H1 (cell line): ENCODE measurements at regions not wholly inside any gene's neighbourhood (a gene's known extent, or its start where the extent isn't known, plus 50 kb on each side); places are given as distances from the start of the nearest gene placed in this dataset.

Experiments used
- CTCF ChIA-PET: fragments of 300-600 bp; sonication (Branson Sonifier 250); formaldehyde crosslinking; loops from one replicate; lab custom pipeline; 2021; ENCODE audit not compliant: partially characterized antibody; lab: Charles Lee
- POLR2A ChIA-PET: fragments of 300-600 bp; sonication (Branson Sonifier 250); formaldehyde crosslinking; loops from one replicate; lab custom pipeline; 2021; ENCODE audit warnings: inconsistent platforms; ENCODE audit not compliant: partially characterized antibody; lab: Charles Lee
- DNase-seq, 2 experiments: peaks; one replicate each; pipeline versions ENCODE4 v3.0.0 to v3.0.0-alpha.2; 2010 to 2022; ENCODE audit warnings: low spot score in 2 of 2, low read depth in 1 of 2, mixed read lengths in 1 of 2
- FAIRE-seq: peaks from 2 replicates; lab custom pipeline; 2011; peaks lifted over from hg19 to GRCh38; lab: Jason Lieb, UNC
- H2AFZ ChIP-seq: 2 replicates; pipeline ENCODE4 v1.8.1; 2012; ENCODE audit warnings: low read length, inconsistent platforms
- H2AK5ac ChIP-seq: 2 replicates; pipeline ENCODE4 v1.6.1; 2013; ENCODE audit warnings: low read depth, low read length
- H2BK120ac ChIP-seq: replicated peaks from 2 replicates; pipeline ENCODE3; 2013; ENCODE audit warnings: low read depth, low read length, inconsistent platforms
- H2BK12ac ChIP-seq: 2 replicates; pipeline ENCODE4 v1.6.1; 2013; ENCODE audit warnings: low read depth, low read length
- H2BK15ac ChIP-seq: 2 replicates; pipeline ENCODE4 v1.6.1; 2013; ENCODE audit warnings: low read length
- H2BK20ac ChIP-seq: 2 replicates; pipeline ENCODE4 v1.6.1; 2013; ENCODE audit warnings: low read length
- H2BK5ac ChIP-seq: 2 replicates; pipeline ENCODE4 v1.6.1; 2013; ENCODE audit warnings: low read depth, low read length
- H3K14ac ChIP-seq: 2 replicates; pipeline ENCODE4 v1.6.1; 2013; ENCODE audit warnings: inconsistent platforms; ENCODE audit not compliant: insufficient read length
- H3K18ac ChIP-seq: 2 replicates; pipeline ENCODE4 v1.6.1; 2013; ENCODE audit warnings: low read length; ENCODE audit errors: extremely low read depth
- H3K23ac ChIP-seq: 2 replicates; pipeline ENCODE4 v1.6.1; 2013; ENCODE audit warnings: inconsistent platforms; ENCODE audit not compliant: insufficient read length
- H3K23me2 ChIP-seq: 2 replicates; pipeline ENCODE4 v1.6.1; 2013; ENCODE audit warnings: low read depth, low read length
- H3K27ac ChIP-seq: 2 replicates; pipeline ENCODE4 v1.6.1; 2011; ENCODE audit warnings: low read depth, low read length, inconsistent platforms
- H3K27me3 ChIP-seq, 4 experiments: replicated peaks in 1 of 4; 1 replicate in 1 of 4; 2 replicates in 3 of 4; pipeline versions ENCODE4 v1.6.1 to v1.8.1; 2011 to 2013; ENCODE audit warnings: low read length in 3 of 4, mild to moderate bottlenecking in 3 of 4, inconsistent platforms in 2 of 4, mixed read lengths in 2 of 4, moderate library complexity in 1 of 4; ENCODE audit not compliant: control insufficient read depth in 3 of 4, insufficient read depth in 3 of 4; ENCODE audit errors: extremely low read depth in 1 of 4
- H3K36me3 ChIP-seq, 4 experiments: 2 replicates each; pipeline versions ENCODE4 v1.6.1 to v1.8.1; 2011 to 2013; ENCODE audit warnings: mild to moderate bottlenecking in 4 of 4, low read length in 3 of 4, moderate library complexity in 2 of 4, control low read depth in 1 of 4, inconsistent platforms in 1 of 4; ENCODE audit not compliant: insufficient read depth in 4 of 4, control insufficient read depth in 2 of 4
- H3K4ac ChIP-seq: replicated peaks from 2 replicates; pipeline ENCODE3; 2013; ENCODE audit warnings: low read length, low read depth, mixed read lengths, inconsistent platforms; ENCODE audit not compliant: insufficient read length
- H3K4me1 ChIP-seq, 4 experiments: replicated peaks in 1 of 4; 1 replicate in 1 of 4; 2 replicates in 3 of 4; pipeline versions ENCODE4 v1.6.1 to v1.8.1; 2011 to 2013; ENCODE audit warnings: low read length in 3 of 4, inconsistent platforms in 2 of 4, mixed read lengths in 1 of 4; ENCODE audit not compliant: insufficient read depth in 4 of 4, control insufficient read depth in 3 of 4
- H3K4me2 ChIP-seq, 2 experiments: 2 replicates each; pipeline versions ENCODE4 v1.6.1 to v1.8.1; 2011 to 2013; ENCODE audit warnings: low read depth in 2 of 2, low read length in 2 of 2, control low read depth in 1 of 2, inconsistent platforms in 1 of 2, mild to moderate bottlenecking in 1 of 2; ENCODE audit not compliant: insufficient read depth in 1 of 2
- H3K4me3 ChIP-seq, 4 experiments: fragments of 200-600, 300-600 bp in 1 of 4; sonication (generic), shearing (Covaris generic), sonication (Bioruptor Twin) in 1 of 4; 2 replicates each; pipeline versions ENCODE4 v1.5.1 to v1.8.1; 2011 to 2016; ENCODE audit warnings: low read length in 4 of 4, low read depth in 3 of 4, control low read depth in 2 of 4, inconsistent platforms in 2 of 4, mild to moderate bottlenecking in 2 of 4, mixed read lengths in 1 of 4, moderate library complexity in 1 of 4; ENCODE audit not compliant: insufficient read depth in 2 of 4; ENCODE audit errors: extremely low read depth in 1 of 4
- H3K56ac ChIP-seq: replicated peaks from 2 replicates; pipeline ENCODE3; 2013; ENCODE audit warnings: low read depth, mild to moderate bottlenecking, mixed read lengths, low read length, inconsistent platforms; ENCODE audit not compliant: insufficient read length
- H3K79me1 ChIP-seq: 2 replicates; pipeline ENCODE4 v1.6.1; 2013; ENCODE audit warnings: low read depth, low read length, control low read depth
- H3K79me2 ChIP-seq, 2 experiments: 2 replicates each; pipeline versions ENCODE4 v1.6.1 to v1.8.1; 2012 to 2013; ENCODE audit warnings: low read length in 2 of 2, mild to moderate bottlenecking in 2 of 2, inconsistent platforms in 1 of 2; ENCODE audit not compliant: insufficient read depth in 2 of 2, control insufficient read depth in 1 of 2
- H3K9ac ChIP-seq, 4 experiments: replicated peaks in 1 of 4; 1 replicate in 1 of 4; 2 replicates in 3 of 4; pipeline versions ENCODE4 v1.6.1 to v1.8.1; 2011 to 2013; ENCODE audit warnings: low read depth in 3 of 4, low read length in 3 of 4, control low read depth in 2 of 4, mild to moderate bottlenecking in 2 of 4, moderate library complexity in 2 of 4, inconsistent platforms in 1 of 4; ENCODE audit errors: extremely low read depth in 1 of 4
- H3K9me3 ChIP-seq, 2 experiments: 2 replicates each; pipeline versions ENCODE4 v1.6.1 to v1.8.1; 2012 to 2013; ENCODE audit warnings: mild to moderate bottlenecking in 2 of 2, moderate library complexity in 2 of 2, control low read depth in 1 of 2, inconsistent platforms in 1 of 2, low read depth in 1 of 2, low read length in 1 of 2, mixed read lengths in 1 of 2; ENCODE audit not compliant: insufficient read depth in 2 of 2
- H4K20me1 ChIP-seq, 2 experiments: replicated peaks in 1 of 2; 2 replicates each; pipeline versions ENCODE3 to v1.8.1; 2011 to 2013; ENCODE audit warnings: inconsistent platforms in 2 of 2, low read length in 2 of 2, mild to moderate bottlenecking in 1 of 2; ENCODE audit not compliant: insufficient read depth in 2 of 2, control insufficient read depth in 1 of 2
- H4K5ac ChIP-seq: 2 replicates; pipeline ENCODE4 v1.6.1; 2013; ENCODE audit warnings: low read length, low read depth, mixed read lengths, inconsistent platforms; ENCODE audit not compliant: insufficient read length
- H4K8ac ChIP-seq: 2 replicates; pipeline ENCODE4 v1.8.0; 2013; ENCODE audit warnings: mild to moderate bottlenecking, moderate library complexity, low read length, inconsistent platforms; ENCODE audit not compliant: insufficient read depth; ENCODE audit errors: extremely low read depth
- H4K91ac ChIP-seq: replicated peaks from 2 replicates; pipeline ENCODE3; 2013; ENCODE audit warnings: low read length, mixed read lengths, inconsistent platforms; ENCODE audit not compliant: insufficient read length
- BCL11A ChIP-seq, 2 experiments: IDR thresholded peaks; one replicate each; pipeline ENCODE4 v1.6.1; 2011; ENCODE audit warnings: low read depth in 2 of 2, low read length in 2 of 2, mild to moderate bottlenecking in 2 of 2
- CEBPB ChIP-seq: IDR thresholded peaks from 2 replicates; pipeline ENCODE4 v1.6.1; 2012; ENCODE audit warnings: low read depth, low read length
- CHD1 ChIP-seq: IDR thresholded peaks from 2 replicates; pipeline ENCODE4 v1.6.1; 2012; ENCODE audit warnings: low read depth, low read length, improper control_type of control experiment
- CREB1 ChIP-seq: IDR thresholded peaks from 2 replicates; pipeline ENCODE4 v1.6.1; 2012; ENCODE audit warnings: inconsistent platforms
- JUND ChIP-seq: IDR thresholded peaks from 2 replicates; pipeline ENCODE4 v1.6.1; 2011; ENCODE audit warnings: mild to moderate bottlenecking, improper control_type of control experiment, low read length
- KDM1A ChIP-seq: fragments of 200-600, 300-600 bp; sonication (generic); IDR thresholded peaks from 2 replicates; pipeline ENCODE4 v1.7.1; 2016; ENCODE audit warnings: mild to moderate bottlenecking, low read length, borderline replicate concordance
- KDM5A ChIP-seq: fragments of 200-600 bp; IDR thresholded peaks from 2 replicates; pipeline ENCODE4 v1.7.1; 2012; ENCODE audit warnings: mild to moderate bottlenecking, low read length, inconsistent platforms, mixed read lengths
- POLR2A ChIP-seq, 2 experiments: IDR thresholded peaks; 1 replicate in 1 of 2; 2 replicates in 1 of 2; pipeline ENCODE4 v1.6.1; 2011; ENCODE audit warnings: low read depth in 2 of 2, low read length in 2 of 2, mild to moderate bottlenecking in 2 of 2; ENCODE audit errors: control extremely low read depth in 1 of 2
- SAP30 ChIP-seq: fragments of 300-600 bp; sonication (generic); IDR thresholded peaks from 2 replicates; pipeline ENCODE4 v1.7.1; 2012; ENCODE audit warnings: low read length, moderate library complexity, mild to moderate bottlenecking, inconsistent platforms; ENCODE audit not compliant: insufficient read depth, insufficient replicate concordance
- TCF12 ChIP-seq: IDR thresholded peaks from 2 replicates; pipeline ENCODE4 v1.6.1; 2011; ENCODE audit warnings: low read depth, mild to moderate bottlenecking, low read length
- WGBS, 2 experiments: shearing (Covaris generic) in 1 of 2; methylation state at CpG; one replicate each; pipeline versions ENCODE4 v1.1.6 to v1.1.7; 2013 to 2015; ENCODE audit warnings: low lambda C conversion rate in 2 of 2, mixed read lengths in 2 of 2, inconsistent platforms in 1 of 2, low coverage in 1 of 2, missing lambda C conversion rate in 1 of 2; ENCODE audit not compliant: insufficient replicate concordance in 2 of 2, insufficient coverage in 1 of 2, insufficient read length in 1 of 2; ENCODE audit errors: extremely low coverage in 1 of 2, missing lambda C conversion rate in 1 of 2; 5-methylcytosine and 5-hydroxymethylcytosine counted together
- TF ChIP-seq, protein P1 (sequence below): IDR thresholded peaks from 2 replicates; pipeline ENCODE4 v1.6.1; 2011; ENCODE audit warnings: low read length, improper control_type of control experiment
- TF ChIP-seq, protein P2 (sequence below): IDR thresholded peaks from 2 replicates; pipeline ENCODE4 v1.6.1; 2011; ENCODE audit warnings: low read depth, mild to moderate bottlenecking, low read length; ENCODE audit not compliant: insufficient read depth

DNA sequence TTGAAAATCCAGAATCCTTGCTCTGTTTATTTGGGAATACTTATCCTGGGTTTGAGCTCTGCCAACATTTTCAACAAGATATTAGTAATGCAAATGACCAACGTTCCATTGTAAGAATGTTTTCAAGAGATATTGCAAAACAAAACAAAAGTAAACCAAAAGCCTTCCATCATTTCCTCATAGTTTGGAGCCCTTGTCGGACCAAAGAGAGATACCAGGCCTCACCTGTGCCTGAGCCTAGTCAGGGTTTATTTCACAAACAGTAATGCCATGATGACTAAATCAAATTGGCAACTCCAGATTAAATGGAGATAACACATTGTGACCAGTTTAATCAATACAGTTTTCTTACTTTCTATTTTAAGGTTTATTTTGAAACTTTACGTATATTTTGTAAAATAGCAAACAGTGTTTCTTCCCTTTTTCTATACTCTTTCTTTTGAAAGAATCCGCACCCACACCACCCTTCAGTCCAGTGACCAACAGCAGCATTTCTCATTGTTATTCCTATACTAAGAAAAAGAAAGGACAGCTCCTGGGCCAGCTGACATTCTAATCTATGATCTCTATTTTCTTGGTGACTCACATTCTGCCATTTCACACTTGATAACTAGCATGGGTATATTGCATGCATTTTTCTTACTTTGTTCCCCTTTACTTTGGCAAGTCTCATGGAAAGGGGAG lies 168.5 kb upstream of the MEOX2 start:
- no peak overlapping the region for H4K8ac ChIP-seq
- H2BK20ac ChIP-seq, result no peak overlapping the region
- H4K20me1 ChIP-seq, result no peaks in the 10 kb centered on the region
- ChIA-PET CTCF (interaction anchor here (1.0 kb wide), 1 partner anchor 17 kb away, joined by 3 read pairs; no protein-coding TSS in a partner anchor), POLR2A (interaction anchor here (0.6 kb wide), 1 partner anchor 29 kb away, joined by 5 read pairs; no protein-coding TSS in a partner anchor)
- no peak overlapping the region for H3K56ac ChIP-seq
- no peak overlapping the region for H3K23ac ChIP-seq
- H4K5ac ChIP-seq, result no peak overlapping the region
- H3K79me1 ChIP-seq, result no peaks in the 10 kb centered on the region
- H3K4me1 ChIP-seq, result peaks cover 0 to 2% (median 0%) of the 10 kb centered on the region in 4 experiments; a peak in 1 of 7 replicates
- no peak overlapping the region for H3K14ac ChIP-seq
- no peak overlapping the region for H3K4ac ChIP-seq
- no peak overlapping the region for H2BK15ac ChIP-seq
- DNase-seq, result no peak
- H3K79me2 ChIP-seq, result no peaks in the 10 kb centered on the region
- no peak overlapping the region for H2AK5ac ChIP-seq
- H2BK12ac ChIP-seq, result no peak overlapping the region
- no peaks in the 10 kb centered on the region for H3K23me2 ChIP-seq
- FAIRE-seq, result no peak
- no peaks in the 10 kb centered on the region for H3K27me3 ChIP-seq
- 87% methylated on average over 4 of the region's 4 CpGs; no CpG with 5 or more reads in 1 of the 2 experiments for WGBS, 2 experiments
- H3K4me3 ChIP-seq, result no peak overlapping the region
- no peak overlapping the region for H2AFZ ChIP-seq
- H4K91ac ChIP-seq, result no peak overlapping the region
- H3K27ac ChIP-seq, result no peak overlapping the region
- no peak overlapping the region for H3K4me2 ChIP-seq
- H3K9ac ChIP-seq, result no peak overlapping the region
- no peaks in the 10 kb centered on the region for H3K9me3 ChIP-seq
- no peak overlapping the region for H2BK120ac ChIP-seq
- no peaks in the 10 kb centered on the region for H3K36me3 ChIP-seq
- no peak overlapping the region for H3K18ac ChIP-seq
- TF ChIP-seq KDM1A, result no peak
- TF ChIP-seq CEBPB, result no peak
- TF ChIP-seq POLR2A (IDR thresholded peaks at IDR 0.05; ENCODE audit: control extremely low read depth in 1 of 2, low read depth in 2 of 2, low read length in 2 of 2), result no peak
- no peak for TF ChIP-seq CREB1
- no peak for TF ChIP-seq TCF12
- TF ChIP-seq CHD1, result no peak
- TF ChIP-seq SAP30, result no peak
- TF ChIP-seq KDM5A, result no peak
- no peak for TF ChIP-seq JUND
- TF ChIP-seq, protein P1, sequence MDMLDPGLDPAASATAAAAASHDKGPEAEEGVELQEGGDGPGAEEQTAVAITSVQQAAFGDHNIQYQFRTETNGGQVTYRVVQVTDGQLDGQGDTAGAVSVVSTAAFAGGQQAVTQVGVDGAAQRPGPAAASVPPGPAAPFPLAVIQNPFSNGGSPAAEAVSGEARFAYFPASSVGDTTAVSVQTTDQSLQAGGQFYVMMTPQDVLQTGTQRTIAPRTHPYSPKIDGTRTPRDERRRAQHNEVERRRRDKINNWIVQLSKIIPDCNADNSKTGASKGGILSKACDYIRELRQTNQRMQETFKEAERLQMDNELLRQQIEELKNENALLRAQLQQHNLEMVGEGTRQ, result no peak
- TF ChIP-seq BCL11A (IDR thresholded peaks at IDR 0.05; ENCODE audit: low read depth in 2 of 2, low read length in 2 of 2), result no peak
- TF ChIP-seq, protein P2, sequence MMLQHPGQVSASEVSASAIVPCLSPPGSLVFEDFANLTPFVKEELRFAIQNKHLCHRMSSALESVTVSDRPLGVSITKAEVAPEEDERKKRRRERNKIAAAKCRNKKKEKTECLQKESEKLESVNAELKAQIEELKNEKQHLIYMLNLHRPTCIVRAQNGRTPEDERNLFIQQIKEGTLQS, result no peak
- no peak overlapping the region for H2BK5ac ChIP-seq
